B cell (primary cell): ENCODE measurements at regions not wholly inside any gene's neighbourhood (a gene's known extent, or its start where the extent isn't known, plus 50 kb on each side); places are given as distances from the start of the nearest gene placed in this dataset.

Experiments
- ATAC-seq: fragments of 200-7000 bp; cut with Tn5 transposase; one replicate; pipeline ENCODE4 v1.10.0; 2021; ENCODE audit warnings: low read depth, mild to moderate bottlenecking, moderate number of reproducible peaks, moderate library complexity
- CTCF ChIA-PET: fragments of 350-600 bp; sonication (Branson Sonifier 250); formaldehyde crosslinking; loops from one replicate; lab custom pipeline; 2021; ENCODE audit warnings: antibody characterized with exemption, inconsistent platforms; lab: Charles Lee
- POLR2A ChIA-PET: fragments of 350-600 bp; sonication (Branson Sonifier 250); formaldehyde crosslinking; loops from one replicate; lab custom pipeline; 2021; ENCODE audit warnings: antibody characterized with exemption; lab: Charles Lee
- DNase-seq: peaks from one replicate; pipeline ENCODE4 v3.0.0; 2013
- H2AFZ ChIP-seq: 2 replicates; pipeline ENCODE4 v1.6.1; 2012; ENCODE audit warnings: mild to moderate bottlenecking, low read depth, low read length; ENCODE audit not compliant: insufficient read depth, poor library complexity, severe bottlenecking
- H3K27ac ChIP-seq, 2 donors: 1 replicate in 1 of 2; 2 replicates in 1 of 2; pipeline ENCODE4 v1.5.1; 2012 to 2013; ENCODE audit warnings: low read length in 2 of 2, mild to moderate bottlenecking in 2 of 2, moderate library complexity in 1 of 2
- H3K27me3 ChIP-seq, 4 experiments: fragments of 200-600 bp in 1 of 4; sonication (generic) in 1 of 4; replicated peaks in 1 of 4; 1 replicate in 2 of 4; 2 replicates in 2 of 4; pipeline versions ENCODE4 v1.6.1 to v1.7.0; 2013 to 2016; ENCODE audit warnings: low read length in 3 of 4, mild to moderate bottlenecking in 2 of 4, mixed read lengths in 1 of 4, moderate library complexity in 1 of 4; ENCODE audit not compliant: insufficient read depth in 4 of 4, control insufficient read depth in 3 of 4; ENCODE audit errors: control extremely low read depth in 1 of 4
- H3K36me3 ChIP-seq, 2 experiments: replicated peaks in 1 of 2; 1 replicate in 1 of 2; 2 replicates in 1 of 2; pipeline versions ENCODE4 v1.6.1 to v1.7.1; 2013; ENCODE audit warnings: low read length in 1 of 2; ENCODE audit not compliant: insufficient read depth in 2 of 2, control insufficient read depth in 1 of 2; ENCODE audit errors: control extremely low read depth in 1 of 2, extremely low read depth in 1 of 2
- H3K4me1 ChIP-seq, 2 donors: fragments of 200-600 bp in 1 of 2; sonication (generic) in 1 of 2; 1 replicate in 1 of 2; 2 replicates in 1 of 2; pipeline versions ENCODE4 v1.5.1 to v1.6.1; 2013 to 2017; ENCODE audit warnings: low read length in 2 of 2; ENCODE audit not compliant: control insufficient read depth in 2 of 2, insufficient read depth in 2 of 2
- H3K4me2 ChIP-seq: replicated peaks from 2 replicates; pipeline ENCODE3; 2012; ENCODE audit warnings: mild to moderate bottlenecking, low read depth, low read length; ENCODE audit not compliant: poor library complexity, severe bottlenecking
- H3K4me3 ChIP-seq, 5 experiments: fragments of 200-600 bp in 1 of 5; sonication (generic) in 1 of 5; 1 replicate in 3 of 5; 2 replicates in 2 of 5; pipeline versions ENCODE4 v1.5.1 to v1.7.0; 2011 to 2016; ENCODE audit warnings: low read length in 4 of 5, mild to moderate bottlenecking in 4 of 5, low read depth in 2 of 5, control low read depth in 1 of 5, moderate library complexity in 1 of 5; ENCODE audit not compliant: insufficient read depth in 1 of 5; ENCODE audit errors: control extremely low read depth in 1 of 5, extremely low read depth in 1 of 5
- H3K79me2 ChIP-seq: fragments of 200-600 bp; sonication (generic); one replicate; pipeline ENCODE4 v1.6.0; 2016; ENCODE audit warnings: low read length; ENCODE audit not compliant: control insufficient read depth, insufficient read depth
- H3K9ac ChIP-seq: fragments of 200-600 bp; sonication (generic); 2 replicates; pipeline ENCODE4 v1.6.1; 2017; ENCODE audit warnings: mild to moderate bottlenecking, low read length, moderate library complexity
- H3K9me3 ChIP-seq, 3 donors: one replicate each; pipeline versions ENCODE4 v1.6.1 to v1.7.1; 2013; ENCODE audit warnings: low read length in 2 of 3; ENCODE audit not compliant: control insufficient read depth in 2 of 3, insufficient read depth in 1 of 3; ENCODE audit errors: control extremely low read depth in 1 of 3
- H4K20me1 ChIP-seq: 2 replicates; pipeline ENCODE4 v1.6.0; 2012; ENCODE audit warnings: mild to moderate bottlenecking, low read length; ENCODE audit not compliant: insufficient read depth, control insufficient read depth, poor library complexity, severe bottlenecking
- H3K27ac Mint-ChIP-seq: one replicate; pipeline ENCODE4 v1.8.0; 2021; ENCODE audit warnings: mixed read lengths
- H3K27me3 Mint-ChIP-seq: one replicate; pipeline ENCODE4 v1.8.0; 2021; ENCODE audit warnings: mixed read lengths
- H3K4me1 Mint-ChIP-seq: one replicate; pipeline ENCODE4 v1.8.0; 2021; ENCODE audit warnings: mixed read lengths
- H3K4me3 Mint-ChIP-seq: one replicate; pipeline ENCODE4 v1.8.0; 2021; ENCODE audit warnings: mixed read lengths
- H3K9me3 Mint-ChIP-seq: one replicate; pipeline ENCODE4 v1.8.0; 2022; ENCODE audit warnings: mixed read lengths; ENCODE audit not compliant: insufficient read depth
- EZH2 ChIP-seq: IDR thresholded peaks from 2 replicates; pipeline ENCODE4 v1.6.1; 2012; ENCODE audit warnings: borderline replicate concordance, low read depth, mild to moderate bottlenecking, moderate library complexity, low read length; ENCODE audit not compliant: insufficient read depth, poor library complexity, severe bottlenecking
- WGBS: methylation state at CpG from one replicate; pipeline ENCODE4 v1.1.5; 2013; ENCODE audit warnings: missing lambda C conversion rate; ENCODE audit not compliant: insufficient coverage; 5-methylcytosine and 5-hydroxymethylcytosine counted together
- intact Hi-C: fragments of 100-400 bp; cut with micrococcal nuclease; formaldehyde crosslinking; loops from one replicate; pipeline ENCODE4 v1.10.0; 2022
- TF ChIP-seq, protein P1 (sequence below): fragments of 200-600 bp; IDR thresholded peaks from one replicate; pipeline ENCODE4 v1.8.0; 2022; ENCODE audit warnings: antibody characterized with exemption, mild to moderate bottlenecking

DNA sequence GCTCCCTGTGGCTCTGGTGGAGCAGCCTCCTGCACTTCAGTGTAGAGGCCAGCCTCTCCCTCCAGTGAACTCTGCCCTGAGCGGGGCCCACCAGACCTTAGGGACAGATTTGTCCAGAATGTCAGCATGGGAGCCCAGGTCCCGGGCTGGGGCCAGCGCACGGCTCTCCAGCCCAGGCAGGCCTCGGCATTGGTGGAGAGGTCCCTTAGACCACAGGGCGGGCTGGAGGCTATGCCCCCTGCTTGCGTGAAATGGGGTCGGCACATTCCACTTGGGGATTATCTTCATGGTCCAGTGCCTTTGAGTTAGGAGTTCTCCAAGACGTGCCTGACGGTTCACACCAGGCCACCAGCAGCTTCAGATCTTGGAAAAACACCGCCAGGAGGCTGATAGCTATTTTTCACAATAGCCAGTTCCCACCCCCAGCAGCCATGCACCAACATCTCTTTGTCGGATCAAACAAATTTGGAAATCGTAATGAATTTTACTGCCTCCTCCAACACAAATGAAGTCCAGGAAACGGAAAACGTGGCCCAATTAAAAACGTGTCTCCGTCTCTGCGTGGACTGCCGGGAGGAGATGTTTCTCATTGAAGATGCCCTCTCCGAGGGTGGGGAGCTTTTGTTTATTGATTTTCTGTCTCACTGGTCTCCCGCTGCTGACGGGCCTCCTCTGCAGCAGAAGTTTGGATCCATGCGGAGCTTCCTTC, 110.0 kb upstream of the CIBAR2 start:
- 86% methylated on average over 18 of the region's 23 CpGs for WGBS
- POLR2A ChIA-PET: no interaction called here
- TF ChIP-seq, protein P1, sequence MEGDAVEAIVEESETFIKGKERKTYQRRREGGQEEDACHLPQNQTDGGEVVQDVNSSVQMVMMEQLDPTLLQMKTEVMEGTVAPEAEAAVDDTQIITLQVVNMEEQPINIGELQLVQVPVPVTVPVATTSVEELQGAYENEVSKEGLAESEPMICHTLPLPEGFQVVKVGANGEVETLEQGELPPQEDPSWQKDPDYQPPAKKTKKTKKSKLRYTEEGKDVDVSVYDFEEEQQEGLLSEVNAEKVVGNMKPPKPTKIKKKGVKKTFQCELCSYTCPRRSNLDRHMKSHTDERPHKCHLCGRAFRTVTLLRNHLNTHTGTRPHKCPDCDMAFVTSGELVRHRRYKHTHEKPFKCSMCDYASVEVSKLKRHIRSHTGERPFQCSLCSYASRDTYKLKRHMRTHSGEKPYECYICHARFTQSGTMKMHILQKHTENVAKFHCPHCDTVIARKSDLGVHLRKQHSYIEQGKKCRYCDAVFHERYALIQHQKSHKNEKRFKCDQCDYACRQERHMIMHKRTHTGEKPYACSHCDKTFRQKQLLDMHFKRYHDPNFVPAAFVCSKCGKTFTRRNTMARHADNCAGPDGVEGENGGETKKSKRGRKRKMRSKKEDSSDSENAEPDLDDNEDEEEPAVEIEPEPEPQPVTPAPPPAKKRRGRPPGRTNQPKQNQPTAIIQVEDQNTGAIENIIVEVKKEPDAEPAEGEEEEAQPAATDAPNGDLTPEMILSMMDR: no peak
- no peak for TF ChIP-seq EZH2
- H3K4me3 Mint-ChIP-seq: no peak overlapping the region
- no peaks in the 10 kb centered on the region for H3K36me3 ChIP-seq
- DNase-seq (no peak), ATAC-seq (no peak)
- H2AFZ ChIP-seq: no peak overlapping the region
- no peaks in the 10 kb centered on the region for H3K9me3 Mint-ChIP-seq
- H3K4me1 ChIP-seq: peaks cover 4 to 5% of the 10 kb centered on the region in 2 donors
- no peaks in the 10 kb centered on the region for H3K27me3 ChIP-seq
- peaks cover 7% of the 10 kb centered on the region for H3K27me3 Mint-ChIP-seq
- H3K9me3 ChIP-seq: peaks cover 0 to 14% (median 0%) of the 10 kb centered on the region in 3 donors
- H3K9ac ChIP-seq: no peak overlapping the region
- H3K4me3 ChIP-seq: no peak overlapping the region
- H3K79me2 ChIP-seq: no peaks in the 10 kb centered on the region
- intact Hi-C loops: no loop called here
- peaks cover 5% of the 10 kb centered on the region for H3K4me1 Mint-ChIP-seq
- no peak overlapping the region for H3K4me2 ChIP-seq
- H3K27ac ChIP-seq: no peak overlapping the region
- no peak overlapping the region for H3K27ac Mint-ChIP-seq
- CTCF ChIA-PET: no interaction called here
- no peaks in the 10 kb centered on the region for H4K20me1 ChIP-seq

DNA sequence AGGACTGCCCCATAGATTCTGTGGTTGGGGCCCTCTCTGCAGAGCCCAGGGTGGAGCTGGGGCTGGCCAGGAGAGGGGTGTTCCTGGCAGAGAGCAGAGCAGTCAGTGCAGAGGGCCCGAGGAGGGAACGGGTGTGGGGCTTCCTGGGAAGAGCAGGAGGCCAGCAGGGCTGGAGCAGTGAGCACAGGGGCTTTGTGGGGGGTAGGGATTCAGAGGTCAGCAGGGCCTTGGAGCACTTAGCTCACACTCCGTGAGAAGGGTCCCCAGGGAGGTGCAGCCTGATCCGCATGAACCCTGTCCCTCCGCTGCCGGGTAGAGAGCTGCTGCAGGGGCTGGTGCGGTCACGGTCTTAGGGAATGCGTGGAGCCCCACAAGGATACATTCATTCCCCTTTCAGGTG, 113.0 kb upstream of the CIBAR2 start:
- H3K27me3 Mint-ChIP-seq: peaks cover 7% of the 10 kb centered on the region
- no peak overlapping the region for H3K9ac ChIP-seq
- H3K4me3 Mint-ChIP-seq: no peak overlapping the region
- H3K4me1 ChIP-seq: peaks cover 6 to 10% of the 10 kb centered on the region in 2 donors
- H2AFZ ChIP-seq: no peak overlapping the region
- H3K36me3 ChIP-seq: no peaks in the 10 kb centered on the region
- intact Hi-C loops: no loop called here
- H3K9me3 ChIP-seq: peaks cover 0 to 14% (median 0%) of the 10 kb centered on the region in 3 donors
- H3K79me2 ChIP-seq: no peaks in the 10 kb centered on the region
- DNase-seq (no peak), ATAC-seq (no peak)
- no peak overlapping the region for H3K27ac ChIP-seq
- no peak overlapping the region for H3K27ac Mint-ChIP-seq
- H3K4me3 ChIP-seq: no peak overlapping the region
- ChIA-PET CTCF (interaction anchor here (0.6 kb wide), 1 partner anchor 33 kb away, joined by 3 read pairs; no protein-coding TSS in a partner anchor), POLR2A (no interaction called here)
- no peaks in the 10 kb centered on the region for H3K9me3 Mint-ChIP-seq
- no peaks in the 10 kb centered on the region for H3K27me3 ChIP-seq
- 97% methylated on average over 9 of the region's 9 CpGs for WGBS
- no peak overlapping the region for H3K4me2 ChIP-seq
- peaks cover 10% of the 10 kb centered on the region for H3K4me1 Mint-ChIP-seq
- no peaks in the 10 kb centered on the region for H4K20me1 ChIP-seq
- TF ChIP-seq EZH2: no peak
- TF ChIP-seq, protein P1: no peak
